Fibroblast of pulmonary artery (primary cell): ENCODE measurements at regions not wholly inside any gene's neighbourhood (a gene's known extent, or its start where the extent isn't known, plus 50 kb on each side); places are given as distances from the start of the nearest gene placed in this dataset.

Experiments used
- DNase-seq: peaks from one replicate; pipeline ENCODE4 v3.0.0-alpha.2; 2010; ENCODE audit warnings: low read depth
- H3K4me3 ChIP-seq: replicated peaks from 2 replicates; pipeline ENCODE4 v1.5.1; 2011; ENCODE audit warnings: low read depth, mild to moderate bottlenecking, control low read depth, low read length, moderate library complexity
- TF ChIP-seq, protein P1 (sequence below): IDR thresholded peaks from 2 replicates; pipeline ENCODE4 v1.5.1; 2011; ENCODE audit warnings: mild to moderate bottlenecking, control low read depth, low read length, inconsistent platforms; ENCODE audit errors: missing control alignments

DNA sequence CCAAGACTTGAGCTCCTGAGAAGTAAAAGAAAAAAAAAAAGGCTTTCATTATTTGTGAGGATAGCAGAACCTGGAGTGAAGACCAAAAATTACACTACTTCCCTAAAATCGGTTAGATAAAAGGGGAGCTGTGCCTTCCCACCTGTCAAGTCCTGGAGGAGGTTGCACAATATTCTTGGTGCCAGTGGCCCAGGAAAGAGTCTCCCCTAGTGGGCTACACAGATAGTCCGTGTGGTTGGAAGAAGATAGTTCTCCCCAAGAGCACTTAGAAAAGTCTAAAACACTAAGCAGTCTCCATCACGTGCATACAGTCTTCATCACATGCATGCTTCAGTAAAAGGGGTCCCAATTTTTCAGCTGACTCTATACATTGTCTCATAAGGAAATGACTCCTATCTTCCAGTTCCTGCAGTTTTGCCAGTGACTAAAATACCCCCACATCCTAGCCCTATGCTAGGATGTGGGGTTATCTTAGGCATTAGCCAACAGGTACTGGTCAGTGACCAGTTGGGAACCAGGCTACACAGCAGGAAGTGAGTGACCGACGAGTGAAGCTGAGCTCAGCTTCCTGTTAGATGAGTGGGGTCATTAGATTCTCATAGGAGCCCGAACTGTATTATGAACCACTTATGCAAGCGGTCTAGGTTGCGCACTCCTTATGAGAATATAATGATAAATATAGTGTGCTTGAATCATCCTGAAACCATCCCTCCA lies 199.5 kb upstream of the FAM83B start:
- TF ChIP-seq, protein P1, sequence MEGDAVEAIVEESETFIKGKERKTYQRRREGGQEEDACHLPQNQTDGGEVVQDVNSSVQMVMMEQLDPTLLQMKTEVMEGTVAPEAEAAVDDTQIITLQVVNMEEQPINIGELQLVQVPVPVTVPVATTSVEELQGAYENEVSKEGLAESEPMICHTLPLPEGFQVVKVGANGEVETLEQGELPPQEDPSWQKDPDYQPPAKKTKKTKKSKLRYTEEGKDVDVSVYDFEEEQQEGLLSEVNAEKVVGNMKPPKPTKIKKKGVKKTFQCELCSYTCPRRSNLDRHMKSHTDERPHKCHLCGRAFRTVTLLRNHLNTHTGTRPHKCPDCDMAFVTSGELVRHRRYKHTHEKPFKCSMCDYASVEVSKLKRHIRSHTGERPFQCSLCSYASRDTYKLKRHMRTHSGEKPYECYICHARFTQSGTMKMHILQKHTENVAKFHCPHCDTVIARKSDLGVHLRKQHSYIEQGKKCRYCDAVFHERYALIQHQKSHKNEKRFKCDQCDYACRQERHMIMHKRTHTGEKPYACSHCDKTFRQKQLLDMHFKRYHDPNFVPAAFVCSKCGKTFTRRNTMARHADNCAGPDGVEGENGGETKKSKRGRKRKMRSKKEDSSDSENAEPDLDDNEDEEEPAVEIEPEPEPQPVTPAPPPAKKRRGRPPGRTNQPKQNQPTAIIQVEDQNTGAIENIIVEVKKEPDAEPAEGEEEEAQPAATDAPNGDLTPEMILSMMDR, result no peak
- DNase-seq, result peak; percentile 51
- H3K4me3 ChIP-seq, result no peak overlapping the region

DNA sequence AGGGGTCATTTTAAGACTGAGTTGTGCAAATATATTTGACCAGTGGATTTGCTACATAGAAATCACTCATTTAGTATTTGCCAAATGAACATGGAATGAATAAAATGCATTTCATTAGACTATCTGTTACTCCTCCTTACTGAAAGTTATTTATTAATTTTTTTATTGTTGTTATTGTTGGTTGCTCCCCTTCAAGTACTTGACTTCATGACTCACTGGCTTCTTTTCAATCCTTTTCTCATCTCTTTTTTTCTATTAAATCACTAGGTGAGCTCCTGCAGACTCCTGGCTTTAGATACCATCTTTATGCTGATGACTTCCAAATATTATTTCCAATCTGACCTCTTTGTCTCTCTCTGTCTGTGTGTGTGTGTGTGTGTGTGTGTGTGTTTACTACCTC lies 192.2 kb upstream of the FAM83B start:
- no peak overlapping the region for H3K4me3 ChIP-seq
- no peak for DNase-seq
- TF ChIP-seq, protein P1, result no peak

DNA sequence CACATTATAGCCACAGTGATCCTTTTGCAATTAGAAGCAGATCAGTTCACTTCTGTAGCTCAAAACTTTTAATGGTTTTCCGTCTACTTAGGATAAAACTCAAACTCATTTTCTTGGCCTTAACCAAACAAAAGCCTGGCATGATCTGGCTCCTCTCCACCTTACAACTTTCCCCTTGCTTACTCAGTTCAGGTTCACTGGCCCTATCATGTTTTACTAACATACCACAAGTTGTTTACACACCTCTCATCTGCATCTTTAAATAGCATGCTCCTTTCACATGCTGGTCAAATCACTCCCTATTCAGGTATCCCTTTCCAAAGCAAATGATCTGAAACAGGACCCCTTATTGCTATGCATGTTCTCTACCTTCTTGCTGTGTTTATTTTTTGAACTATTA lies 191.4 kb upstream of the FAM83B start:
- TF ChIP-seq, protein P1, result no peak
- no peak overlapping the region for H3K4me3 ChIP-seq
- DNase-seq, result no peak

DNA sequence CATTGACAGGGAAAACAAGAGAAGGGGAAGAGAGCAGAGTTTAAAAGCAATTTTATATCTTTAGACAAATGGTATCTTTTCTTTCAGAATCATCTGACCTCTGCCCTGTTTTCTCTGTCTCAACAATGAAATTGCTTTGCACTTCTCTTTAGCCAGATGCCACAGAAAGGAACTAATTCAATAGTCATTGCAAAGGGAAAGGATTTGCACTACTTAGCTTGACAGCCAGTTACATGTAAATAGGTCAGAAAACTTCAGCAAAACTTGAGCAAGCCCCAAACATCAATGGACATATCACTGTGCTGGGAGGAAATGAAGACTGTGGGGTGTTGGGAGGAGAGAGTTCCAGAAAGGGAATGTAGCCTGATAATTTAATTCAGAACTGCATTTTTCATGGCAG lies 181.3 kb upstream of the FAM83B start:
- no peak for DNase-seq
- TF ChIP-seq, protein P1, result no peak
- no peak overlapping the region for H3K4me3 ChIP-seq

DNA sequence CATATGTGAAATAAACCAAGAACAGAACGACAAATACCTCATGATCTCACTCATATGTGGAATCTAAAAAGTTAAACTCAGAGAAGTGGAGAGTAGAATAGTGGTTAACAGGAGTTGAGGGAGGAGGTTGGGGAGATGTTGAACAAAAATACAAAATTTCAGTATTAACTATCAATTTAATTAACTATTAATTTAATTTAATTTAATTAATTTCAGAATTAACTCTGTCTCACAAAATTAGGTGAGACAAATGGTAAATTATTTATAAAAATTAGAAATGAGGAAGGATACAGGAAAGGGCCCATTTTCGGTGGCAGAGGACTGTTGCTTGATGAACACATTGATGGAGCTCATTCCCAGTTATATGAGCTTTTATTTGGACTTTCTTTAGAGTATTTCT lies 166.0 kb upstream of the FAM83B start:
- TF ChIP-seq, protein P1, result no peak
- H3K4me3 ChIP-seq, result no peak overlapping the region

DNA sequence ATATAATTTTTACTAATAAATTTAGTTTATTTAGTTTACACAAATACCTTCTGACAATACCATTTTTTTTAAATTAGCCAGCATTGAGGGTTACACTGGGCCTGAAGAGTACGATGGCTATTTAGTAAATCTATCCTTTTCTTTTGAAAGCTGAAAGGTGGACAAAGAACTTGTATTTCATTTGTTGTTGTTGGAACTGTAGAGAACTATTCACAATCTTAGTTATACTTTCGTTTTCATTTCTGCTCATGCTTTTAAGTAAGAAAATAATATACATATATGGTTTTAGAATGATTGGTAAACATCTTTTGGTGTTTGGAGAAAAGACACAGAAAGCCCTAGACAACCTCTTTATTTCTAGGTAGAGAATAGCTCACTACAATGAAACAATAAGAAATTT lies 165.3 kb upstream of the FAM83B start:
- DNase-seq, result no peak
- H3K4me3 ChIP-seq, result no peak overlapping the region
- TF ChIP-seq, protein P1, result no peak

More for the DNA sequence above, 166.0 kb upstream of the FAM83B start:
- DNase-seq, result no peak

DNA sequence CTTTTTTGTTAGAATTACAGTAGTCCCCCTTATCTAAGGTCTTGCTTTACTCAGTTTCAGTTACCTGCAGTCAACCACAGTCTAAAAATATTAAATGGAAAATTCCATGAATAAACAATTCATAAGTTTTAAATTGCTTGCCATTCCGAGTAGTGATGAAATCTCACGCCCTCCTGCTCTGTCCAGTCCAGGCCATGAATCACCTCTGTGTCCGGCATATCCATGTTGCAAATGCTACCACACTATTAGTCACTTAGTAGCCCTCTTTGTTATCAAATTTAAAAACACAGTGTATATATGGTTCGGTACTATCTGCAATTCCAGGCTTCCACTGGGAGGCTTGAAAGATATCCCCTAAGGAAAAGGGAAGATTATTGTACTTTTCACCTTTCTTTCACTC lies 164.6 kb upstream of the FAM83B start:
- peak; percentile 88 for DNase-seq
- no peak overlapping the region for H3K4me3 ChIP-seq
- TF ChIP-seq, protein P1, result no peak
